HCT116 (cell line): ENCODE measurements at regions not wholly inside any gene's neighbourhood (a gene's known extent, or its start where the extent isn't known, plus 50 kb on each side); places are given as distances from the start of the nearest gene placed in this dataset.
"Not testable (repeated sequence)": the region's sequence is repeated elsewhere in the genome, so short reads cannot be mapped to it uniquely, and the experiment has no call there.

ENCODE experiments used
- ATAC-seq: fragments of 200-7000 bp; cut with Tn5 transposase; 2 replicates; pipeline ENCODE4 v1.9.1; 2020; ENCODE audit warnings: mild to moderate bottlenecking, moderate library complexity
- BruUV-seq: library from RNA; stranded (reverse); fragments of 400-500 nt; replicated peaks from 2 replicates; lab custom pipeline; 2021; lab: Mats Ljungman, UMichigan
- CTCF ChIA-PET: fragments of 300-600 bp; sonication (Branson Sonifier 250); formaldehyde crosslinking; loops from one replicate; lab custom pipeline; 2021; ENCODE audit warnings: antibody characterized with exemption; lab: Charles Lee
- POLR2A ChIA-PET: fragments of 300-600, 350-600 bp; sonication (Branson Sonifier 250); formaldehyde crosslinking; loops from one replicate; lab custom pipeline; 2021; ENCODE audit warnings: antibody characterized with exemption; lab: Charles Lee
- RAD21 ChIA-PET, 2 experiments: fragments of 300-600 bp; sonication (Branson Sonifier 250); formaldehyde crosslinking; loops; one replicate each; lab custom pipeline; 2023; ENCODE audit warnings: low total read pairs in 2 of 2; ENCODE audit not compliant: uncharacterized antibody in 2 of 2, unreplicated experiment in 2 of 2, low non-redundant PET in 1 of 2; lab: Charles Lee
- DNase-seq: peaks from one replicate; pipeline ENCODE4 v3.0.0-alpha.2; 2010; ENCODE audit warnings: low read depth, low spot score
- H2AFZ ChIP-seq: fragments of 200-600 bp; shearing (Covaris generic), sonication (generic); 2 replicates; pipeline ENCODE4 v1.6.1; 2017; ENCODE audit warnings: low read depth, mixed run types, mixed read lengths, antibody characterized with exemption, low read length; ENCODE audit not compliant: poor library complexity, severe bottlenecking
- H3K27ac ChIP-seq: 2 replicates; pipeline ENCODE4 v1.5.1; 2012; ENCODE audit warnings: low read depth, low read length
- H3K27me3 ChIP-seq: fragments of 200-600 bp; sonication (generic); 2 replicates; pipeline ENCODE4 v1.6.1; 2016; ENCODE audit warnings: mixed run types, low read length, mixed read lengths; ENCODE audit not compliant: insufficient read depth
- H3K36me3 ChIP-seq, 2 experiments: fragments of 200-500 bp in 1 of 2; fragments of 200-600 bp in 1 of 2; sonication (Bioruptor generic) in 1 of 2; sonication (generic) in 1 of 2; 2 replicates each; pipeline versions ENCODE4 v1.5.1 to v1.6.1; 2014 to 2016; ENCODE audit warnings: low read length in 2 of 2, inconsistent platforms in 1 of 2, mixed read lengths in 1 of 2, mixed run types in 1 of 2; ENCODE audit not compliant: insufficient read depth in 2 of 2, control insufficient read depth in 1 of 2
- H3K4me1 ChIP-seq, 2 experiments: fragments of 200-600 bp in 1 of 2; sonication (generic) in 1 of 2; 2 replicates each; pipeline versions ENCODE4 v1.5.1 to v1.6.1; 2012 to 2017; ENCODE audit warnings: low read length in 2 of 2, inconsistent platforms in 1 of 2, mild to moderate bottlenecking in 1 of 2, mixed read lengths in 1 of 2, mixed run types in 1 of 2, moderate library complexity in 1 of 2; ENCODE audit not compliant: insufficient read depth in 2 of 2, control insufficient read depth in 1 of 2
- H3K4me2 ChIP-seq: fragments of 200-600 bp; sonication (generic); 2 replicates; pipeline ENCODE4 v1.6.1; 2017; ENCODE audit warnings: mixed run types, low read length, mixed read lengths
- H3K4me3 ChIP-seq, 2 experiments: fragments of 200-600 bp in 1 of 2; sonication (generic) in 1 of 2; replicated peaks in 1 of 2; 2 replicates each; pipeline ENCODE4 v1.5.1; 2011 to 2016; ENCODE audit warnings: low read length in 2 of 2, control low read depth in 1 of 2, low read depth in 1 of 2, mild to moderate bottlenecking in 1 of 2, mixed read lengths in 1 of 2, mixed run types in 1 of 2
- H3K79me2 ChIP-seq: fragments of 200-600 bp; sonication (generic); 2 replicates; pipeline ENCODE4 v1.6.1; 2017; ENCODE audit warnings: mild to moderate bottlenecking, mixed run types, low read length, moderate library complexity, mixed read lengths; ENCODE audit not compliant: insufficient read depth
- H3K9ac ChIP-seq: fragments of 200-600 bp; sonication (generic); 2 replicates; pipeline ENCODE4 v1.6.1; 2016; ENCODE audit warnings: low read length, mixed read lengths
- H3K9me2 ChIP-seq: fragments of 200-600 bp; sonication (generic), shearing (Covaris generic); 2 replicates; pipeline ENCODE4 v1.6.1; 2017; ENCODE audit warnings: mixed run types, mild to moderate bottlenecking, moderate library complexity; ENCODE audit not compliant: insufficient read depth
- H3K9me3 ChIP-seq, 2 experiments: fragments of 200-500 bp in 1 of 2; fragments of 200-600 bp in 1 of 2; sonication (Bioruptor generic) in 1 of 2; sonication (generic) in 1 of 2; 2 replicates each; pipeline ENCODE4 v1.6.1; 2014 to 2017; ENCODE audit warnings: low read length in 2 of 2, mixed read lengths in 2 of 2, inconsistent platforms in 1 of 2, low read depth in 1 of 2, mild to moderate bottlenecking in 1 of 2, mixed run types in 1 of 2, moderate library complexity in 1 of 2; ENCODE audit not compliant: control insufficient read depth in 1 of 2, insufficient read depth in 1 of 2
- H4K20me1 ChIP-seq: fragments of 200-600 bp; sonication (generic), shearing (Covaris generic); 2 replicates; pipeline ENCODE4 v1.6.1; 2017; ENCODE audit warnings: mixed run types, mild to moderate bottlenecking, moderate library complexity; ENCODE audit not compliant: insufficient read depth
- CEBPB ChIP-seq: IDR thresholded peaks from 2 replicates; pipeline ENCODE4 v1.6.1; 2012; ENCODE audit warnings: low read depth
- JUND ChIP-seq: IDR thresholded peaks from 2 replicates; pipeline ENCODE4 v1.6.1; 2012
- REST ChIP-seq: IDR thresholded peaks from 2 replicates; pipeline ENCODE4 v1.6.1; 2012; ENCODE audit warnings: low read depth
- SRF ChIP-seq: IDR thresholded peaks from 2 replicates; pipeline ENCODE4 v1.6.1; 2012; ENCODE audit warnings: low read depth
- TCF7L2 ChIP-seq: IDR thresholded peaks from 2 replicates; pipeline ENCODE4 v1.7.0; 2011; ENCODE audit warnings: borderline replicate concordance, inconsistent platforms; ENCODE audit not compliant: insufficient read depth, insufficient read length; ENCODE audit errors: extremely low read depth
- intact Hi-C: fragments of 100-400 bp; cut with micrococcal nuclease; formaldehyde crosslinking; loops from 2 replicates; pipeline ENCODE4 v1.10.0; 2022

DNA sequence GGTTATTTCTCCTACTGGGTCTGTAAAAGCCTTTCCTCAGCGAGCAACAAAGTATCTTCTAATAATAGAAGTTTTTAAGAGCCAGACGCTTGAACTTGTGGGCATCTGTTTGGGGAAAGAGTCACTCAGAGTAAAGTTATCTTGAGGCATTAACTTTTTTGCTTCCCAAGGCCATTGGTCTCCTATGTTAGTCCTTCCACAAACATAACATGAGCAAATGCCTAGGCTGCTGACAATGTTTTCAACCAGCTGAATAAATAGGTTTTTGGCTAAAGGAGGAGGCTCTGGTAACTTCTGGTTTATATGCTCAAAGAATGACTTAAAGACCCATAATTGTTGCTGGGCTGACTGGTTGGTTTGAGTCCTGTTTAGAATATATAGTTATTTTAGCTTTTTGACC is 213.5 kb upstream of the SYNCRIP start:
- H4K20me1 ChIP-seq, result no peaks in the 10 kb centered on the region
- no peak overlapping the region for H3K4me3 ChIP-seq
- no peaks in the 10 kb centered on the region for H3K9me2 ChIP-seq
- no peaks in the 10 kb centered on the region for H3K4me1 ChIP-seq
- no peaks in the 10 kb centered on the region for H3K9me3 ChIP-seq
- RAD21 ChIA-PET, result no interaction called here
- H2AFZ ChIP-seq, result no peak overlapping the region
- H3K4me2 ChIP-seq, result no peak overlapping the region
- no TSS peak for BruUV-seq
- H3K79me2 ChIP-seq, result no peaks in the 10 kb centered on the region
- CTCF ChIA-PET, result no interaction called here
- peaks cover 24% of the 10 kb centered on the region for H3K27me3 ChIP-seq
- DNase-seq (no peak), ATAC-seq (no peak)
- intact Hi-C loops, result no loop called here
- H3K27ac ChIP-seq, result no peak overlapping the region
- POLR2A ChIA-PET, result no interaction called here
- no peaks in the 10 kb centered on the region for H3K36me3 ChIP-seq
- no peak for TF ChIP-seq REST
- TF ChIP-seq JUND, result no peak
- no peak for TF ChIP-seq TCF7L2
- no peak for TF ChIP-seq SRF
- TF ChIP-seq CEBPB, result no peak
- no peak overlapping the region for H3K9ac ChIP-seq

GRCh38 chr6:85838351-85839119 is 195.8 kb upstream of the SYNCRIP start:
- H2AFZ ChIP-seq, POLR2A ChIA-PET, H3K36me3 ChIP-seq, H3K4me1 ChIP-seq, DNase-seq, intact Hi-C loops, ATAC-seq, H3K27me3 ChIP-seq, H3K9ac ChIP-seq, H3K27ac ChIP-seq, RAD21 ChIA-PET, H3K4me3 ChIP-seq, H3K9me3 ChIP-seq, H3K4me2 ChIP-seq, CTCF ChIA-PET, BruUV-seq, H3K9me2 ChIP-seq, H3K79me2 ChIP-seq, H4K20me1 ChIP-seq: not testable (repeated sequence)
